ENCODE measurements at regions not wholly inside any gene's neighbourhood (a gene's known extent, or its start where the extent isn't known, plus 50 kb on each side); places are given as distances from the start of the nearest gene placed in this dataset.

DNA sequence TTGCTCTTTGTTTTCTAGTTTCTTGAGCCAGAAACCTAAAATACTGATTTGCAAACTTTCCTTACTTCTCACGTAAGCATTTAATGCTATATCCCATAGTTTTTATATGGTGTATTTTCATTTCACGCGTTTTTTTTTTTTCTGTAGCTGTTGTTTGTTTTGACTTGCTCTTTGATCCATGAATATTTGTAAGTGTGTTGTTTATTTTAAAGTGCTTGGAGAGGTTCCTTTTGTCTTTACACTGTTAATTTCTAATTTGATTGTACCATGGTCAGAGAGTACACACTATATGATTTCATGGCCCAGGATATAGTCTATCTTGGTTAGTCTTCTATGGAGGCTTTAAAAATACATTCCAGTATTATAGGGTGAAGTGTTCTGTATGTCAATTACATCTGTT lies 84.8 kb upstream of the RNF217 start:
- no peak for DNase-seq (ENCODE audit: low spot score)

DNA sequence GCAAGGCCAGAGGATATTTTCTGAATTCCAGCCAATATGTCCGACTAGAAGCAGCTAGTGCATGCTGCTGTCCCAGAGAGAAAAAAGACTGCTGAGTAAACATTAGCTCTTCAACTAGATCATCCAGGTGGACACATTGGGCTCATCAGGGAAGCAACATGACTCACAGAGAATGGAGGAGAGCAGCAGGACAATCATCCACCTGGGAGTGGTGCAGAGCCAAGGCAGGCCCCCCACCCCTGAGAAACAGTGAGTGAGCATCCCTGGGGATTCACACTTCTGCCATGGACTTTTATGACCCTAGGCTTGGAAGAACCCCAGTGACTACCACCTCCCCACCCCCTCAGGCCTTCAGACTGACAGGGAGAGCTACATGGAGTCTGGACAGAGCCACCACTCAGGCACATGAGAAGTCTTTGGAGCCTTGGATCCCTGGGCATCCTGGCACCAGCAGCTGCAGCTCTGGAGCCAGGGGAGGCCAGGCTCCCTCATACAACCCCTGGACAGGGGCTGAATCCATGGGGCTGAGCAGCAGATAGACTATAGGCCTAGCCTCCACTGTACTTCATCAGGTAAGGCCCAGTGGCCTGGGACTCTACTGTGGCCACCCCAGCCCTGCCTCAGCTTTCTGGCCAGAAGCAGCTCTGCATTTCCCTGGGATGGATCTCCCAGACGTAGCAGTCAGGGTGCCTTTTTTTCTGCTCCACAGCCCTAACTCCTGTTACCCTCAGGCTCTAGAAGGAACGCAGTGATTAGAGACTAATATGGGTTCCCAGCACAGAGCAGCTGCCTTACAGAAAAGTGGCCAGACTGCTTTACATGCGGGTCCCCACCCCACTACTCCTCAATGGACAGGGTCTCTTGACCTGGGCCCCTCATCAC lies 82.9 kb upstream of the RNF217 start:
- DNase-seq (ENCODE audit: low spot score): no peak

DNA sequence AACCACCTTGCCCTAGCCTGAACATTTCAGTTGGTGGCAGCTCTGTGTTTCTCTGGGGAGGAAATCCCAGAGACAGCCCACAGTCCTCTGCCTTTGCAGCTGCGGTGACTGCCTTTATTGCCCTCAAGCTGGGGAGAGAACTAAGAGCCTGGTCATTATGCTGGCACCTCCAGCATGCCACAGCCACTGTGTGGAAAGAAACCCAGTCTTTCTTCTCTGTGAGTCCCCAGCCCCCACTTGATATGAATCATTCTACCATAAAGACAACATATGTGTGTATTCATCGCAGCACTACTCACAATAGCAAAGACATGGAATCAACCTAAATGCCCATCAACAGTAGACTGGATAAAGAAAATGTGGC lies 82.3 kb upstream of the RNF217 start:
- no peak for DNase-seq (ENCODE audit: low spot score)

DNA sequence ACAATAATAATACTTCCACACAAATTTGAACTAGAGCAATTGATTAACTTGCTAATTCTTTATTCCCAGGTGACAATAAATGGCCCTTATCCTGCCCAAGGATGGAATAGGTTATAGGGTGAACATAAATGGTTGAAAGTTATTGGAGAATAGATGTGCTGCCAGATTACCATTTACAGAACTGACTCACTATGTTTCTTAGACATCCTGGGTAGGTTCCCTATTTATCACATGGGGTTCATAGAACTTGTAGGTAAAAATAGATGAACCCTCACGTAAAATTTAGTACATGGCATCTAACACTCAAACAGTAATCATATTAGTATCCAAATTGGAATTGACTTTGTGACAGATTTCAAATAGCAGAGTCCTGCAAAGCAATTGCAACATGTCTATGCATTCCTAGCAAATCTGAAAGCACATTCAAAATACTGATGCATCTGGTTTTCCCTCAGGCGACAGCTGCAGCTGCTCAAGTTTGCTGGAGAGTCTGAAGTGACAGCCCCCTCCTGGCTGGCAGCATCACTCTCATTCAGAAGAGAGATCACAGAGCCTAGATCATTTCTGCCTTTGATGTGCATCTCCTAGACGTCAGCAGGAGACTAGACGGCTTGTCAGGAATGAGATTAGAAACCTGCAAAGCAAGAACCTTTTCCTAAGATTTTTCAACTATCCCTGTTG lies 80.2 kb upstream of the RNF217 start:
- DNase-seq (ENCODE audit: low spot score): peak; percentile 80

DNA sequence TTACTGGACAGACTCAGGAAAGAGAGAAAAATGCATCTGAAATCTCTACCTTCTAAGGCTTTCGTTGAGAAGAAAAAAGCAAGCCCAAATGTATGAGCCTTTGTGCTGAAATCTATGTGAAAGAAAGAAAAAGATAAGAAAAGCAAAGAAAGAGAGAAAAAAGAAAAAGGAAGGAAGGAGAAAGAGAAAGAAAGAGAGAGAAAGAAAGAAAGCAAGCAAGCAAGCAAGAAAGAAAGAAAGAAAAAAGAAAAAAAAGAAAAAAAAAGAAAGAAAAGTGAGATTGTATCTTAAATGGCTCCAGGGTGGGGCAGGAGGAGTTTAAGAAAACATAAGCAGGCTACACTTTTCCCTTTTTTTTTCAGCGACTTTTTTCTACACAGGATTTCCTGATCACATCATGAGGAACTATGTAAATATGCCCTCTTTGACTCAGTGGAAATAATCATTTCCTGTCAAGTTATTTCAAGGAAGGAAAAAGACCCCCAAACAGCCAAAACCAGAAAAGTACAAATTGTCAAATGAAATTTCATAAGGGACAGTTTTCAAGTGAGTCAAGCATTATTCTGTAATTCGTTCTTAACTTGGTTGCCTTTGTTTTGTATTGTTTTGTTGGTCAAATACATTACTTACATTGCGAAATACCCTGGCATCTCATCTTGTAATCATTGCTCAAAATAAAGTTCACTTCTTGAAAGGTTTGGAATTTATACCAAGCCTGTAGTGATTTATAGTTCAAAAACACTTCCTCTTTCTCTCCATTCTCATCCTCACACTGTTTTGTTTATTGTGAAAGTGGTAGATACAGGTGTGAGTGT lies 79.5 kb upstream of the RNF217 start:
- DNase-seq (ENCODE audit: low spot score): no peak

DNA sequence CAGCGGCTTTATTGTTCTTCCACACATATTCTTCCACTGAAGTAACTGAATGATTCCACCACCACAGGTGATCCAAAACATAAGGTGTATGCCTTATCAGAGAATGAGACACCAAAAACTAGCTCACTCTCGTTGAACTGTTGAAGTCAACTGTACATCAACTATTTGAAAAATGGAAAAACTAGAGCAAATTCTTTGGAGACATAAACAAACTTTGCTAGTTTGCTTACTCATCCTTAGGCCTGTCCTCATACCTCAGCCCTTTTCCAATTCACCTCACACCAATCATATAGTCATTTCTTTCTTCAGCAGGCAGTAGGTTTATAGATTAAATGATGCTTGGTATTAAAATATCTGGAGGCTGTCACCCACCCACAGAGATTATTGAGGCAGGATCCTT lies 77.1 kb upstream of the RNF217 start:
- no peak for DNase-seq (ENCODE audit: low spot score)

DNA sequence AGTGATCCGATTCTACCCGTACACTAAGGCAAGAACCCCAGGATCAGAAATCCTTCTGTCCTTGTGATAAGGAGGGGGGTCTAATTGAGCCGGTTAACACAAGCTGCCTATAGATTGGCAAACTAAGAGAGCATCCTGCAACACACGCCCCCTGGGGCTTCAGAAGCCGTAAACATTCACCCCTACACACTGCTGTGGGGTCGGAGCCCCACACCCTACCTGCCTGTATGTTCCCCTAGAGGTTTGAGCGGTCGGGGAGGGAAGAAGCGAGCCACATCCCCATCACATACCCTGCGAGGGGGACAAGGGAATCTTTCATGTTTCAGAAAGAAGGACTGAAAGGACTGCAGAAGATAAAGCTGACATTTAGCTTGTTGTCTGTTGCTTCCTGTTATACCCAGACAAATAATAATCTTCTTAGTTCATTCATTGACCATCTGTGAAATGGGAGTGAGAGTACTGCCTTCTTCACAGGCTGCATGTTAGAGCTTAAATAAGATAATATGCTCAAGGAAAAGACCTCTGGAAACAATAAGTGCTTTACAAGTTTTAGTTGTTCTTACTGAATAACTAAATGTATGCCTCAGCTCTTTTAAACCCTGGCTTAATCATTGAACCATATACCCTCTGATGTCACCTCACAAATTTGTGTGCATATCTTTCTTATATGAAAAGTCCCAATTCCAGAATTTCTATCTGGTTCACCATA lies 74.2 kb upstream of the RNF217 start:
- DNase-seq (ENCODE audit: low spot score): no peak

DNA sequence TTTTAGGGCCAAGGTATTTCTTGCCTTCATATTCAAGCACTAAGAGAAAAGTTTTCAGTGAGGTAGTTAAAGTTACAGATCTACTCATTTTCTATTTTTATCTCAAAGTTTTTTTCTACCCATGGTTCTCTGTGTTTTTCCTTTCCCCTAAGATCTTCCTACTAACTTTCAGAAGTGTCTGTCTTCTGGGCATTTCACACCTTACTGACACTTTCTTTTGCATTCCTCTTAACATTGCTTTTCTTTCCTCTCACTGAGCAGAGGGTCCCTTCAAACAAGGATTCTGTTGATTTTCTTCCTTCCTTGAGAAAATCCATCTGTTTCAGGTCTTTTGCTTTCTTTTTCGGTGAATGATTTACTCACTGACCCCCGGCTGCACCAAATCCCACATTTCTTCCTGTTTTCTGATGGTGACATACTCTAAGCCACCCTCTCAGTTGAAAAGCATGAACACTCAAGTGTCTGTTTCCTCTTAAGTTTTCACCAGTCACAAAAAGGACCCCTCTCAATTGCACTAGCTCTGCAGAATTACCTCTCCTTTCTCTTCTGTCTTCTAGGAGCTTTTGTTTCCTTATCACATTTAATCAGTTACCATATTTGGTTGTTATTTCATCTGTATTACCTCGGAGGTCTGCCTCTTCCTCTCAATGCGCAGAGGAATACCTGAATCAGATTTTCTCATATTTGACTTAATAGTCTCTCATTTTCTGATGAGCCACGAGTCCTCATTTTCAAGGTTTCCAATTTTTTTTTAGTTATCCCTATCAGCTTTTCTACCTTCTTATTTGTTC lies 73.5 kb upstream of the RNF217 start:
- no peak for DNase-seq (ENCODE audit: low spot score)

DNA sequence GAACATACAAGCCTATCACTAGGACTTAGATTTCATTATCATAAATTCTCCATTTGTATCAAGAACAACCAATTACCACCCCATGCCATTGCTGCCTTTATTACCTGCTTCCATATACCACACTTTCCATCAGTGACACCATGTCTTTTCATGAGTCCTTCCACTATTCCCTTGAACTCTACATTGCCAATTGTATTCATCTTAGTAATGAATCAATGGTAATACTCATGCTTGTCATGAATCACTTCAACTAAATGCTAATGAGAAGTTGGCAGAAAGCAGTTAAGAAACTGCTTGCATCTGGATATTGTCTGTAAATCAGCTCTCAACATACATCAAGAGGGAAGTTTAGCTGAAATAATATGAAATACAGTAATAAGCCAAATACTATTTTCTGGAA lies 61.2 kb upstream of the RNF217 start:
- DNase-seq (ENCODE audit: low spot score): no peak

DNA sequence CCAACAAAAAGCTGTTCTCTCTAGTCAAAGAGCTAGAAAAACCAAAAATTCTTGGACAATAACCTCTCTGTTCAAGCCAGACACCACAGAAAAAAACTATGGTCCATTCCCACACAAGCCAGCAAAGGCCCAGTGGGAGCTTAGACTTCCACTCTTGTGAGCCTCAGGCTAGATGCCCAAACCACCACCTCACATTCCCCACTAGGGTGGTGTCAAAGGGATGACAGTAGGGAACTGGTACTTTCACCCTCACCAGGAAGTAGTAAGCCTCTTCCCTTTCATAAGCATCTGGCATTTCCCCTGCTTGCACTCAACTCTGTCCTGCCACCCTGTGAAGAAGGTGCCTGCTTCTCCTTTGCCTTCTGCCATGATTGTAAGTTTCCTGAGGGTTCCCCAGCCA lies 58.4 kb upstream of the RNF217 start:
- no peak for DNase-seq (ENCODE audit: low spot score)

DNA sequence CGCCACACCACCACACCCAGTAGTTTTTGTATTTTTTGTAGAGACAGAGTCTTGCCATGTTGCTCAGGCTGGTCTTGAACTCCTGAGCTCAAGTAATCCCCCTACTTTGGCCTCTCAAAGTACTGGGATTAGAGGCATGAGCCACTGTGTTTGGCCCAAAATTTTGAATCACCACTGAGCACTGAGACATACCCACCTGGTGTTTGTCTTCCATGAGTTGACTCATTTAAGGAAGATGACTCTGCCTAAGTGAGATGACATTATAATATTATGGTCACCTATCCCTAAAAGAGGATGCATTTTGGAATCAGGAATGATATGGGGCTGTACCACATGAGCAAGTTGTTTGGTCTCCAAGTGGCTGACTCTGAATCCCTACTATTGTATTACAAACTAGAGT lies 54.6 kb upstream of the RNF217 start:
- DNase-seq (ENCODE audit: low spot score): no peak

Data from SK-N-DZ (cell line).